Activated B cell treated with CpG ODN at 0.5 μM for 24 hours (primary cell): ENCODE measurements at regions not wholly inside any gene's neighbourhood (a gene's known extent, or its start where the extent isn't known, plus 50 kb on each side); places are given as distances from the start of the nearest gene placed in this dataset.

Experiments used
- ATAC-seq: fragments of 200-7000 bp; cut with Tn5 transposase; one replicate; pipeline ENCODE4 v1.10.0; 2021; ENCODE audit warnings: low read depth, mild to moderate bottlenecking, moderate library complexity
- CTCF ChIA-PET: fragments of 350-600 bp; sonication (Branson Sonifier 250); formaldehyde crosslinking; loops from one replicate; lab custom pipeline; 2021; ENCODE audit warnings: antibody characterized with exemption; lab: Charles Lee
- POLR2A ChIA-PET: fragments of 350-600 bp; sonication (Branson Sonifier 250); formaldehyde crosslinking; loops from one replicate; lab custom pipeline; 2021; ENCODE audit warnings: antibody characterized with exemption; lab: Charles Lee
- DNase-seq: peaks from one replicate; pipeline ENCODE4 v3.0.0; 2022
- H3K27ac Mint-ChIP-seq: one replicate; pipeline ENCODE4 v1.8.0; 2020; ENCODE audit warnings: mixed read lengths
- H3K27me3 Mint-ChIP-seq: one replicate; pipeline ENCODE4 v1.8.0; 2021; ENCODE audit warnings: mixed read lengths
- H3K36me3 Mint-ChIP-seq: one replicate; pipeline ENCODE4 v1.8.0; 2021; ENCODE audit warnings: low read depth, mixed read lengths
- H3K4me1 Mint-ChIP-seq: one replicate; pipeline ENCODE4 v1.8.0; 2021; ENCODE audit warnings: mixed read lengths
- H3K4me3 Mint-ChIP-seq: one replicate; pipeline ENCODE4 v1.8.0; 2020; ENCODE audit warnings: mild to moderate bottlenecking, mixed read lengths
- H3K9me3 Mint-ChIP-seq: one replicate; pipeline ENCODE4 v1.8.0; 2020; ENCODE audit warnings: mixed read lengths
- CTCF ChIP-seq: fragments of 200-600 bp; IDR thresholded peaks from one replicate; pipeline ENCODE4 v1.8.0; 2022; ENCODE audit warnings: antibody characterized with exemption, mild to moderate bottlenecking
- intact Hi-C: fragments of 100-400 bp; cut with micrococcal nuclease; formaldehyde crosslinking; loops from one replicate; pipeline ENCODE4 v1.15.1; 2024

- Mint-ChIP-seq H3K27ac (no peak overlapping the region), H3K36me3 (no peaks in the 10 kb centered on the region), H3K4me1 (no peaks in the 10 kb centered on the region), H3K9me3 (peaks cover 11% of the 10 kb centered on the region), H3K4me3 (no peak overlapping the region), H3K27me3 (no peaks in the 10 kb centered on the region)
- DNase-seq (no peak), ATAC-seq (no peak)
- no peak for TF ChIP-seq CTCF
- intact Hi-C loops = no loop called here
- CTCF ChIA-PET = no interaction called here
- POLR2A ChIA-PET = no interaction called here
These were observed 275.4 kb upstream of the SFRP2 start for GRCh38 chr4:154064244-154064643.

GRCh38 chr4:154049457-154050181, 260.7 kb upstream of the SFRP2 start:
- Mint-ChIP-seq H3K4me1 (no peaks in the 10 kb centered on the region), H3K27ac (no peak overlapping the region), H3K9me3 (peaks cover 18% of the 10 kb centered on the region), H3K4me3 (no peak overlapping the region), H3K36me3 (no peaks in the 10 kb centered on the region), H3K27me3 (no peaks in the 10 kb centered on the region)
- DNase-seq (no peak), ATAC-seq (no peak)
- intact Hi-C loops = no loop called here
- TF ChIP-seq CTCF = no peak
- CTCF ChIA-PET = no interaction called here
- POLR2A ChIA-PET = no interaction called here

GRCh38 chr4:154047733-154048132, 258.9 kb upstream of the SFRP2 start:
- no peak overlapping the region for H3K27ac Mint-ChIP-seq
- H3K27me3 Mint-ChIP-seq = no peaks in the 10 kb centered on the region
- H3K36me3 Mint-ChIP-seq = no peaks in the 10 kb centered on the region
- DNase-seq (no peak), ATAC-seq (no peak)
- H3K4me3 Mint-ChIP-seq = no peak overlapping the region
- CTCF ChIA-PET = no interaction called here
- H3K9me3 Mint-ChIP-seq = peaks cover 6% of the 10 kb centered on the region
- POLR2A ChIA-PET = no interaction called here
- H3K4me1 Mint-ChIP-seq = no peaks in the 10 kb centered on the region
- no peak for TF ChIP-seq CTCF
- intact Hi-C loops = no loop called here

- no peak overlapping the region for H3K27ac Mint-ChIP-seq
- CTCF ChIA-PET = no interaction called here
- DNase-seq = no peak
- POLR2A ChIA-PET = no interaction called here
- no peak for TF ChIP-seq CTCF
- H3K9me3 Mint-ChIP-seq = no peaks in the 10 kb centered on the region
- H3K27me3 Mint-ChIP-seq = no peaks in the 10 kb centered on the region
- H3K36me3 Mint-ChIP-seq = no peaks in the 10 kb centered on the region
- H3K4me1 Mint-ChIP-seq = no peaks in the 10 kb centered on the region
- intact Hi-C loops = no loop called here
- ATAC-seq = no peak
- no peak overlapping the region for H3K4me3 Mint-ChIP-seq
These were observed 256.0 kb upstream of the SFRP2 start for GRCh38 chr4:154044742-154045485.

GRCh38 chr4:154044108-154044531, 255.2 kb upstream of the SFRP2 start:
- H3K27me3 Mint-ChIP-seq = no peaks in the 10 kb centered on the region
- no peaks in the 10 kb centered on the region for H3K4me1 Mint-ChIP-seq
- POLR2A ChIA-PET = no interaction called here
- H3K9me3 Mint-ChIP-seq = no peaks in the 10 kb centered on the region
- no peak for DNase-seq
- CTCF ChIA-PET = no interaction called here
- ATAC-seq = no peak
- no peak for TF ChIP-seq CTCF
- no peaks in the 10 kb centered on the region for H3K36me3 Mint-ChIP-seq
- intact Hi-C loops = no loop called here
- H3K27ac Mint-ChIP-seq = no peak overlapping the region
- H3K4me3 Mint-ChIP-seq = no peak overlapping the region
